HepG2 (cell line): ENCODE measurements at regions not wholly inside any gene's neighbourhood (a gene's known extent, or its start where the extent isn't known, plus 50 kb on each side); places are given as distances from the start of the nearest gene placed in this dataset.

Source experiments
- ATAC-seq: fragments of 200-7000 bp; cut with Tn5 transposase; 3 replicates; pipeline ENCODE4 v1.9.1; 2020; ENCODE audit warnings: mild to moderate bottlenecking, moderate library complexity
- BruUV-seq: library from RNA; stranded (reverse); fragments of 400-500 nt; replicated peaks from 2 replicates; lab custom pipeline; 2021; lab: Mats Ljungman, UMichigan
- CTCF ChIA-PET: fragments of 300-600 bp; formaldehyde crosslinking; extraction: SDS; loops from one replicate; lab custom pipeline; 2021; ENCODE audit warnings: low total read pairs, inconsistent platforms, low intra/inter-chr PET ratio; lab: Yijun Ruan, JAX
- POLR2A ChIA-PET: fragments of 350-600 bp; sonication (Branson Sonifier 250); formaldehyde crosslinking; loops from one replicate; lab custom pipeline; 2020; ENCODE audit warnings: antibody characterized with exemption, inconsistent platforms; lab: Yijun Ruan, JAX
- DNase-seq: peaks from one replicate; pipeline ENCODE4 v3.0.0-alpha.2; 2015; ENCODE audit warnings: low spot score
- FAIRE-seq: peaks from 3 replicates; lab custom pipeline; 2011; peaks lifted over from hg19 to GRCh38; lab: Jason Lieb, UNC
- H2AFZ ChIP-seq: one replicate; pipeline ENCODE4 v1.6.1; 2011; ENCODE audit warnings: low read length, inconsistent platforms
- H3K27ac ChIP-seq: fragments of 300-600 bp; 3 replicates; pipeline ENCODE4 v1.8.0; 2011; ENCODE audit warnings: mixed run types, mild to moderate bottlenecking, mixed read lengths, low read length, inconsistent platforms; ENCODE audit not compliant: insufficient read depth; ENCODE audit errors: extremely low read length
- H3K27me3 ChIP-seq, 2 experiments: fragments of 200-600 bp in 1 of 2; 2 replicates in 1 of 2; 3 replicates in 1 of 2; pipeline versions ENCODE4 v1.6.0 to v1.8.0; 2011; ENCODE audit warnings: low read length in 2 of 2, mild to moderate bottlenecking in 2 of 2, moderate library complexity in 2 of 2, inconsistent platforms in 1 of 2; ENCODE audit not compliant: insufficient read depth in 2 of 2, control insufficient read depth in 1 of 2
- H3K36me3 ChIP-seq, 2 experiments: fragments of 200-600 bp in 1 of 2; replicated peaks in 1 of 2; 2 replicates in 1 of 2; 3 replicates in 1 of 2; pipeline versions ENCODE4 v1.5.1 to v1.8.0; 2011; ENCODE audit warnings: low read length in 2 of 2, inconsistent platforms in 1 of 2; ENCODE audit not compliant: insufficient read depth in 2 of 2, control insufficient read depth in 1 of 2
- H3K4me1 ChIP-seq: 2 replicates; pipeline ENCODE4 v1.5.1; 2012; ENCODE audit warnings: low read length, inconsistent platforms; ENCODE audit not compliant: insufficient read depth
- H3K4me2 ChIP-seq: 2 replicates; pipeline ENCODE4 v1.6.0; 2011; ENCODE audit warnings: low read depth, low read length, inconsistent platforms
- H3K4me3 ChIP-seq, 3 experiments: fragments of 200-600 bp in 1 of 3; sonication (generic), shearing (Covaris generic) in 1 of 3; replicated peaks in 1 of 3; 2 replicates each; pipeline ENCODE4 v1.5.1; 2011 to 2016; ENCODE audit warnings: low read length in 3 of 3, inconsistent platforms in 2 of 3, low read depth in 2 of 3, mild to moderate bottlenecking in 2 of 3, control low read depth in 1 of 3, mixed read lengths in 1 of 3; ENCODE audit not compliant: insufficient read depth in 1 of 3
- H3K79me2 ChIP-seq: one replicate; pipeline ENCODE4 v1.6.1; 2011; ENCODE audit warnings: low read length, inconsistent platforms; ENCODE audit not compliant: insufficient read depth
- H3K9ac ChIP-seq: 2 replicates; pipeline ENCODE4 v1.6.0; 2011; ENCODE audit warnings: mild to moderate bottlenecking, low read depth, low read length, inconsistent platforms; ENCODE audit not compliant: insufficient read depth
- H3K9me3 ChIP-seq: 2 replicates; pipeline ENCODE4 v1.5.1; 2012; ENCODE audit warnings: mild to moderate bottlenecking, low read length
- H4K20me1 ChIP-seq: 2 replicates; pipeline ENCODE4 v1.6.0; 2011; ENCODE audit warnings: inconsistent platforms, mild to moderate bottlenecking, low read length, moderate library complexity; ENCODE audit not compliant: insufficient read depth
- HNRNPL ChIP-seq: fragments of 200-400 bp; formaldehyde crosslinking; IDR thresholded peaks from 2 replicates; pipeline ENCODE4 v1.6.1; 2017; ENCODE audit warnings: mild to moderate bottlenecking, low read depth, low read length
- KIAA2018 ChIP-seq: sonication (generic); formaldehyde crosslinking; IDR thresholded peaks from 2 replicates; pipeline ENCODE4 v1.5.0; 2020; ENCODE audit warnings: mild to moderate bottlenecking, missing genetic modification reagents, borderline replicate concordance
- NFKB2 ChIP-seq: sonication (generic); formaldehyde crosslinking; IDR thresholded peaks from 2 replicates; pipeline ENCODE4 v1.4.0; 2020; ENCODE audit warnings: missing genetic modification reagents, borderline replicate concordance
- TARDBP ChIP-seq: sonication (generic); formaldehyde crosslinking; IDR thresholded peaks from 2 replicates; pipeline ENCODE4 v1.8.0; 2022; ENCODE audit warnings: mild to moderate bottlenecking, missing genetic modification reagents
- ZFP36L2 ChIP-seq: sonication (generic); formaldehyde crosslinking; IDR thresholded peaks from 2 replicates; pipeline ENCODE4 v1.4.0; 2020; ENCODE audit warnings: missing genetic modification reagents
- ZNF556 ChIP-seq: sonication (generic); formaldehyde crosslinking; IDR thresholded peaks from 2 replicates; pipeline ENCODE4 v1.4.0; 2020; ENCODE audit warnings: mild to moderate bottlenecking, missing genetic modification reagents, borderline replicate concordance
- ZNF720 ChIP-seq: sonication (generic); formaldehyde crosslinking; IDR thresholded peaks from 2 replicates; pipeline ENCODE4 v1.4.0; 2020; ENCODE audit warnings: missing genetic modification reagents
- WGBS: methylation state at CpG from one replicate; pipeline ENCODE4 v1.1.6; 2017; ENCODE audit warnings: low lambda C conversion rate; 5-methylcytosine and 5-hydroxymethylcytosine counted together
- in situ Hi-C: cut with HindIII; loops from 2 replicates; pipeline ENCODE4 v1.10.0; 2017; ENCODE audit warnings: low pct_unique_long_range_greater_than_20kb; ENCODE audit not compliant: extremely low pct_ligation_motif_present
- intact Hi-C: fragments of 100-400 bp; cut with micrococcal nuclease; formaldehyde crosslinking; loops from one replicate; pipeline ENCODE4 v1.10.0; 2022; ENCODE audit not compliant: unreplicated experiment
- TF ChIP-seq, protein P1 (sequence below): IDR thresholded peaks from 2 replicates; pipeline ENCODE4 v1.6.1; 2016; ENCODE audit warnings: mild to moderate bottlenecking, missing biosample characterization, missing genetic modification reagents
- TF ChIP-seq, protein P2 (sequence below): sonication (generic); formaldehyde crosslinking; IDR thresholded peaks from 2 replicates; pipeline ENCODE4 v1.8.0; 2022; ENCODE audit warnings: missing genetic modification reagents, low read depth, mild to moderate bottlenecking, borderline replicate concordance

- in situ Hi-C loops (no loop called here), intact Hi-C loops (no loop called here)
- FAIRE-seq (no peak), DNase-seq (no peak), ATAC-seq (no peak)
- Histone ChIP-seq H3K4me3 (no peak overlapping the region), H3K4me1 (no peaks in the 10 kb centered on the region), H3K9ac (no peak overlapping the region), H3K27me3 (no peaks in the 10 kb centered on the region; a peak in 1 of 5 replicates), H3K9me3 (no peaks in the 10 kb centered on the region), H3K36me3 (no peaks in the 10 kb centered on the region), H3K27ac (no peak overlapping the region), H3K4me2 (no peak overlapping the region), H3K79me2 (no peaks in the 10 kb centered on the region), H4K20me1 (no peaks in the 10 kb centered on the region), H2AFZ (no peak overlapping the region)
- WGBS = 2% methylated on average over 3 of the region's 3 CpGs
- CTCF ChIA-PET = no interaction called here
- BruUV-seq = no TSS peak
- TF ChIP-seq, protein P1, sequence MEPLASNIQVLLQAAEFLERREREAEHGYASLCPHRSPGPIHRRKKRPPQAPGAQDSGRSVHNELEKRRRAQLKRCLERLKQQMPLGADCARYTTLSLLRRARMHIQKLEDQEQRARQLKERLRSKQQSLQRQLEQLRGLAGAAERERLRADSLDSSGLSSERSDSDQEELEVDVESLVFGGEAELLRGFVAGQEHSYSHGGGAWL = no peak
- TF ChIP-seq TARDBP (CRISPR knock-in tag) (no peak), ZNF556 (CRISPR knock-in tag) (no peak), KIAA2018 (CRISPR knock-in tag) (no peak), ZNF720 (CRISPR knock-in tag) (no peak), NFKB2 (CRISPR knock-in tag) (no peak), HNRNPL (no peak), ZFP36L2 (no peak)
- TF ChIP-seq, protein P2, sequence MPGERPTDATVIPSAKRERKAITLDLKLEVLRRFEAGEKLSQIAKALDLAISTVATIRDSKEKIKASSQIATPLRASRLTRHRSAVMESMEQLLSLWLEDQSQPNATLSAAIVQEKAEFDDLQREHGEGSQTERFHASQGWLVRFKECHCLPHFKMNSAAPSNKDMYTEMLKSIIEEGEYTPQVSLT (CRISPR knock-in tag) = no peak
- POLR2A ChIA-PET = no interaction called here
Measured at GRCh38 chr3:70823622-70824021, 511.2 kb upstream of the MDFIC2 start.
